ENCODE measurements at regions not wholly inside any gene's neighbourhood (a gene's known extent, or its start where the extent isn't known, plus 50 kb on each side); places are given as distances from the start of the nearest gene placed in this dataset.

- DNase-seq = no peak
Measured at GRCh38 chr5:60330236-60330635, 369.7 kb downstream of the DEPDC1B start.

GRCh38 chr5:60325870-60326269, 374.1 kb downstream of the DEPDC1B start:
- no peak for DNase-seq

GRCh38 chr5:60323596-60323995, 376.4 kb downstream of the DEPDC1B start:
- no peak for DNase-seq

GRCh38 chr5:60312098-60312497, 387.9 kb downstream of the DEPDC1B start:
- no peak for DNase-seq

- no peak for DNase-seq
Measured at GRCh38 chr5:60299944-60300343, 400.0 kb downstream of the DEPDC1B start.

GRCh38 chr5:60297658-60298057, 402.3 kb downstream of the DEPDC1B start:
- DNase-seq = no peak

GRCh38 chr5:60295423-60295822, 401.9 kb upstream of the PDE4D start:
- no peak for DNase-seq

- DNase-seq = no peak
Measured at GRCh38 chr5:60293518-60293917, 400.0 kb upstream of the PDE4D start.

- DNase-seq = peak; percentile 39
Measured at GRCh38 chr5:60287174-60287771, 393.7 kb upstream of the PDE4D start.

GRCh38 chr5:60285910-60286309, 392.4 kb upstream of the PDE4D start:
- no peak for DNase-seq

- no peak for DNase-seq
Measured at GRCh38 chr5:60280943-60281342, 387.4 kb upstream of the PDE4D start.

GRCh38 chr5:60277941-60278340, 384.4 kb upstream of the PDE4D start:
- no peak for DNase-seq

- no peak for DNase-seq
Measured at GRCh38 chr5:60274747-60275146, 381.2 kb upstream of the PDE4D start.

- DNase-seq = no peak
Measured at GRCh38 chr5:60271517-60271916, 378.0 kb upstream of the PDE4D start.

GRCh38 chr5:60267907-60268306, 374.4 kb upstream of the PDE4D start:
- no peak for DNase-seq

GRCh38 chr5:60263346-60263745, 369.8 kb upstream of the PDE4D start:
- no peak for DNase-seq

- no peak for DNase-seq
Measured at GRCh38 chr5:60262576-60263295, 369.2 kb upstream of the PDE4D start.

- no peak for DNase-seq
Measured at GRCh38 chr5:60261732-60262131, 368.2 kb upstream of the PDE4D start.

GRCh38 chr5:60260658-60261057, 367.1 kb upstream of the PDE4D start:
- no peak for DNase-seq

- DNase-seq = no peak
Measured at GRCh38 chr5:60259730-60260129, 366.2 kb upstream of the PDE4D start.

GRCh38 chr5:60257596-60258271, 364.2 kb upstream of the PDE4D start:
- no peak for DNase-seq

GRCh38 chr5:60256546-60256945, 363.0 kb upstream of the PDE4D start:
- no peak for DNase-seq

GRCh38 chr5:60248901-60249300, 355.4 kb upstream of the PDE4D start:
- no peak for DNase-seq

GRCh38 chr5:60243713-60244112, 350.2 kb upstream of the PDE4D start:
- peak; percentile 2 for DNase-seq

All from activated CD4-positive, alpha-beta T cell treated with anti-CD3 and anti-CD28 coated beads, Interleukin-10, Interleukin-2, amounts not matched to agents 100 ng/mL and 50 ng/mL, durations not matched to agents 16 hours and 8 hours (primary cell).